ENCODE measurements at regions not wholly inside any gene's neighbourhood (a gene's known extent, or its start where the extent isn't known, plus 50 kb on each side); places are given as distances from the start of the nearest gene placed in this dataset.

DNA sequence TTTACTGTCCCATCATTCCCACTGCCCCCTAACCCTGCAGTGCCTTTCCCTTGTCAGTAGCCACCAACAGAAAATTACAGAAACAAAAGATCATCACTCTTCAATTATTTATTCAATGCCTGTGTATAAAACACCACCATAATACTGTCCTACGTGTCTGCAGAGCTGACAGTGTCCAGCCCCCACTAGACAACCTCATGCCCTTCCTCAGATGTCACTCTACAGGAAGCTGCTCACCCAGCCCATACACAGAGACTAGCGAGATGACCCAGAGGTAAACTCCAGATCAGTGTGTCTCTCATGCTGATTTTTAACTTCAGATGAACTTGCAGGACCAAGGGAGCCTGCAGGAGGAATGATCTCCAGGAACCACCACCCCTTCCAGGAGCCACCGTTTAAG, 51.3 kb upstream of the GJA5 start:
- no peak for TF ChIP-seq CTCF (IDR thresholded peaks at IDR 0.05)
- no peak for TF ChIP-seq POLR2AphosphoS5 (IDR thresholded peaks at IDR 0.05)
- no peak for TF ChIP-seq POLR2A (IDR thresholded peaks at IDR 0.05)
- TF ChIP-seq EP300 (IDR thresholded peaks at IDR 0.05): no peak
